ENCODE measurements at regions not wholly inside any gene's neighbourhood (a gene's known extent, or its start where the extent isn't known, plus 50 kb on each side); places are given as distances from the start of the nearest gene placed in this dataset.

DNA sequence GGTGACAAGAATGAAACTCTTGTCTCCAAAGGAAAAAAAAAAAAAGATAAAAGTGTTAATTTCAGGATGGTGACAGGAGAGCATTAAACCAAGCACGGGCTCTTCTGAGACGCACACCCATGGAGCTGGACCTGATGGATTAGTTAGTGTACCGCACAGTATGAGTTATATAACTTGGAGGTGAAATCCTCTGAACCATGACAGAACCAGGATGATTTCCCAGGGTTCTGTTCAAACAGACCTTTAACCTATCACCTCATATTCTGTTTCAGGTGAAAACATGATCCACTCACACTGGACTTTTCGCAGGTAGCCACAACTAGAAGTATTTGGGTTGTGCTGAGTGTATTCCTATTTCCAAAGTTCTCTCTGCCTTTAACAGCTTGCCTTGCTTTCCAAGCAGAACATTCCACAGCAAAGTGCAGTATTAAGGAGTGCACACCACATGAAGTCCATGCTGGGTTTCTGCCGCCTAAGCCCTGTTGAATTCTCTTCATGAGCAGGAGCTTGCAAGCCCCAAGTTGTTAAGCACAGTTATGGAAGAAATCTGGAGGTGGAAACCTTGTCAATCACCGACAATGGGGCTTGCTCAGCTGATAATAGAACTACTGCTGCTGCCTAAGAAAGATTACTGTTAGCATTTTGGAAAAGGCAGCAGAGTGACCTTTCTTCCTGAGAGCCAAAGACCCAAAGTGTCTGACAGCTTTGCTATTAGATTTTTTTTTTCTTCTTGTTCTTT is 461.7 kb downstream of the TLE1 start:
- TF ChIP-seq, protein P1, sequence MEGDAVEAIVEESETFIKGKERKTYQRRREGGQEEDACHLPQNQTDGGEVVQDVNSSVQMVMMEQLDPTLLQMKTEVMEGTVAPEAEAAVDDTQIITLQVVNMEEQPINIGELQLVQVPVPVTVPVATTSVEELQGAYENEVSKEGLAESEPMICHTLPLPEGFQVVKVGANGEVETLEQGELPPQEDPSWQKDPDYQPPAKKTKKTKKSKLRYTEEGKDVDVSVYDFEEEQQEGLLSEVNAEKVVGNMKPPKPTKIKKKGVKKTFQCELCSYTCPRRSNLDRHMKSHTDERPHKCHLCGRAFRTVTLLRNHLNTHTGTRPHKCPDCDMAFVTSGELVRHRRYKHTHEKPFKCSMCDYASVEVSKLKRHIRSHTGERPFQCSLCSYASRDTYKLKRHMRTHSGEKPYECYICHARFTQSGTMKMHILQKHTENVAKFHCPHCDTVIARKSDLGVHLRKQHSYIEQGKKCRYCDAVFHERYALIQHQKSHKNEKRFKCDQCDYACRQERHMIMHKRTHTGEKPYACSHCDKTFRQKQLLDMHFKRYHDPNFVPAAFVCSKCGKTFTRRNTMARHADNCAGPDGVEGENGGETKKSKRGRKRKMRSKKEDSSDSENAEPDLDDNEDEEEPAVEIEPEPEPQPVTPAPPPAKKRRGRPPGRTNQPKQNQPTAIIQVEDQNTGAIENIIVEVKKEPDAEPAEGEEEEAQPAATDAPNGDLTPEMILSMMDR (IDR thresholded peaks at IDR 0.05 in 2 of 3, conservative IDR thresholded peaks at IDR 0.05 in 1 of 3; ENCODE audit: control insufficient read depth in 2 of 3, extremely low read depth in 1 of 3, insufficient read depth in 1 of 3, low read depth in 3 of 3, low read length in 3 of 3): no peak
- TF ChIP-seq TAF1 (IDR thresholded peaks at IDR 0.05; ENCODE audit: borderline replicate concordance, low read depth, low read length) (no peak), SREBF1 (IDR thresholded peaks at IDR 0.05; ENCODE audit: low read length) (no peak), IKZF2 (IDR thresholded peaks at IDR 0.05) (no peak), RFX5 (IDR thresholded peaks at IDR 0.05; ENCODE audit: low read depth, low read length) (no peak), SIN3A (IDR thresholded peaks at IDR 0.05; ENCODE audit: low read depth, low read length) (no peak), SMARCA5 (IDR thresholded peaks at IDR 0.05) (no peak)
- TF ChIP-seq, protein P2, sequence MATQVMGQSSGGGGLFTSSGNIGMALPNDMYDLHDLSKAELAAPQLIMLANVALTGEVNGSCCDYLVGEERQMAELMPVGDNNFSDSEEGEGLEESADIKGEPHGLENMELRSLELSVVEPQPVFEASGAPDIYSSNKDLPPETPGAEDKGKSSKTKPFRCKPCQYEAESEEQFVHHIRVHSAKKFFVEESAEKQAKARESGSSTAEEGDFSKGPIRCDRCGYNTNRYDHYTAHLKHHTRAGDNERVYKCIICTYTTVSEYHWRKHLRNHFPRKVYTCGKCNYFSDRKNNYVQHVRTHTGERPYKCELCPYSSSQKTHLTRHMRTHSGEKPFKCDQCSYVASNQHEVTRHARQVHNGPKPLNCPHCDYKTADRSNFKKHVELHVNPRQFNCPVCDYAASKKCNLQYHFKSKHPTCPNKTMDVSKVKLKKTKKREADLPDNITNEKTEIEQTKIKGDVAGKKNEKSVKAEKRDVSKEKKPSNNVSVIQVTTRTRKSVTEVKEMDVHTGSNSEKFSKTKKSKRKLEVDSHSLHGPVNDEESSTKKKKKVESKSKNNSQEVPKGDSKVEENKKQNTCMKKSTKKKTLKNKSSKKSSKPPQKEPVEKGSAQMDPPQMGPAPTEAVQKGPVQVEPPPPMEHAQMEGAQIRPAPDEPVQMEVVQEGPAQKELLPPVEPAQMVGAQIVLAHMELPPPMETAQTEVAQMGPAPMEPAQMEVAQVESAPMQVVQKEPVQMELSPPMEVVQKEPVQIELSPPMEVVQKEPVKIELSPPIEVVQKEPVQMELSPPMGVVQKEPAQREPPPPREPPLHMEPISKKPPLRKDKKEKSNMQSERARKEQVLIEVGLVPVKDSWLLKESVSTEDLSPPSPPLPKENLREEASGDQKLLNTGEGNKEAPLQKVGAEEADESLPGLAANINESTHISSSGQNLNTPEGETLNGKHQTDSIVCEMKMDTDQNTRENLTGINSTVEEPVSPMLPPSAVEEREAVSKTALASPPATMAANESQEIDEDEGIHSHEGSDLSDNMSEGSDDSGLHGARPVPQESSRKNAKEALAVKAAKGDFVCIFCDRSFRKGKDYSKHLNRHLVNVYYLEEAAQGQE (IDR thresholded peaks at IDR 0.05; ENCODE audit: low read depth, low read length): no peak

All from GM12878 (cell line).